HepG2 (cell line): ENCODE measurements at regions not wholly inside any gene's neighbourhood (a gene's known extent, or its start where the extent isn't known, plus 50 kb on each side); places are given as distances from the start of the nearest gene placed in this dataset.

Source experiments
- ATAC-seq: fragments of 200-7000 bp; cut with Tn5 transposase; 3 replicates; pipeline ENCODE4 v1.9.1; 2020; ENCODE audit warnings: mild to moderate bottlenecking, moderate library complexity
- BruUV-seq: library from RNA; stranded (reverse); fragments of 400-500 nt; replicated peaks from 2 replicates; lab custom pipeline; 2021; lab: Mats Ljungman, UMichigan
- CTCF ChIA-PET: fragments of 300-600 bp; formaldehyde crosslinking; extraction: SDS; loops from one replicate; lab custom pipeline; 2021; ENCODE audit warnings: low total read pairs, inconsistent platforms, low intra/inter-chr PET ratio; lab: Yijun Ruan, JAX
- POLR2A ChIA-PET: fragments of 350-600 bp; sonication (Branson Sonifier 250); formaldehyde crosslinking; loops from one replicate; lab custom pipeline; 2020; ENCODE audit warnings: antibody characterized with exemption, inconsistent platforms; lab: Yijun Ruan, JAX
- DNase-seq: peaks from one replicate; pipeline ENCODE4 v3.0.0-alpha.2; 2015; ENCODE audit warnings: low spot score
- FAIRE-seq: peaks from 3 replicates; lab custom pipeline; 2011; peaks lifted over from hg19 to GRCh38; lab: Jason Lieb, UNC
- H2AFZ ChIP-seq: one replicate; pipeline ENCODE4 v1.6.1; 2011; ENCODE audit warnings: low read length, inconsistent platforms
- H3K27ac ChIP-seq: fragments of 300-600 bp; 3 replicates; pipeline ENCODE4 v1.8.0; 2011; ENCODE audit warnings: mixed run types, mild to moderate bottlenecking, mixed read lengths, low read length, inconsistent platforms; ENCODE audit not compliant: insufficient read depth; ENCODE audit errors: extremely low read length
- H3K27me3 ChIP-seq, 2 experiments: fragments of 200-600 bp in 1 of 2; 2 replicates in 1 of 2; 3 replicates in 1 of 2; pipeline versions ENCODE4 v1.6.0 to v1.8.0; 2011; ENCODE audit warnings: low read length in 2 of 2, mild to moderate bottlenecking in 2 of 2, moderate library complexity in 2 of 2, inconsistent platforms in 1 of 2; ENCODE audit not compliant: insufficient read depth in 2 of 2, control insufficient read depth in 1 of 2
- H3K36me3 ChIP-seq, 2 experiments: fragments of 200-600 bp in 1 of 2; replicated peaks in 1 of 2; 2 replicates in 1 of 2; 3 replicates in 1 of 2; pipeline versions ENCODE4 v1.5.1 to v1.8.0; 2011; ENCODE audit warnings: low read length in 2 of 2, inconsistent platforms in 1 of 2; ENCODE audit not compliant: insufficient read depth in 2 of 2, control insufficient read depth in 1 of 2
- H3K4me1 ChIP-seq: 2 replicates; pipeline ENCODE4 v1.5.1; 2012; ENCODE audit warnings: low read length, inconsistent platforms; ENCODE audit not compliant: insufficient read depth
- H3K4me2 ChIP-seq: 2 replicates; pipeline ENCODE4 v1.6.0; 2011; ENCODE audit warnings: low read depth, low read length, inconsistent platforms
- H3K4me3 ChIP-seq, 3 experiments: fragments of 200-600 bp in 1 of 3; sonication (generic), shearing (Covaris generic) in 1 of 3; replicated peaks in 1 of 3; 2 replicates each; pipeline ENCODE4 v1.5.1; 2011 to 2016; ENCODE audit warnings: low read length in 3 of 3, inconsistent platforms in 2 of 3, low read depth in 2 of 3, mild to moderate bottlenecking in 2 of 3, control low read depth in 1 of 3, mixed read lengths in 1 of 3; ENCODE audit not compliant: insufficient read depth in 1 of 3
- H3K79me2 ChIP-seq: one replicate; pipeline ENCODE4 v1.6.1; 2011; ENCODE audit warnings: low read length, inconsistent platforms; ENCODE audit not compliant: insufficient read depth
- H3K9ac ChIP-seq: 2 replicates; pipeline ENCODE4 v1.6.0; 2011; ENCODE audit warnings: mild to moderate bottlenecking, low read depth, low read length, inconsistent platforms; ENCODE audit not compliant: insufficient read depth
- H3K9me3 ChIP-seq: 2 replicates; pipeline ENCODE4 v1.5.1; 2012; ENCODE audit warnings: mild to moderate bottlenecking, low read length
- H4K20me1 ChIP-seq: 2 replicates; pipeline ENCODE4 v1.6.0; 2011; ENCODE audit warnings: inconsistent platforms, mild to moderate bottlenecking, low read length, moderate library complexity; ENCODE audit not compliant: insufficient read depth
- CTCF ChIP-seq: sonication (generic); formaldehyde crosslinking; IDR thresholded peaks from 2 replicates; pipeline ENCODE4 v1.5.0; 2020; ENCODE audit warnings: mild to moderate bottlenecking, missing genetic modification reagents, moderate library complexity
- STAG1 ChIP-seq: sonication (generic); formaldehyde crosslinking; IDR thresholded peaks from 2 replicates; pipeline ENCODE4 v1.4.0; 2020; ENCODE audit warnings: missing genetic modification reagents
- TCF7L2 ChIP-seq: IDR thresholded peaks from 2 replicates; pipeline ENCODE4 v1.6.1; 2011; ENCODE audit warnings: mild to moderate bottlenecking, low read depth, low read length, moderate library complexity
- THYN1 ChIP-seq: sonication (generic); formaldehyde crosslinking; IDR thresholded peaks from 2 replicates; pipeline ENCODE4 v1.8.1; 2023; ENCODE audit warnings: low read depth, mild to moderate bottlenecking, moderate library complexity, missing genetic modification reagents, borderline replicate concordance
- ZFP36L1 ChIP-seq: sonication (generic); formaldehyde crosslinking; IDR thresholded peaks from 2 replicates; pipeline ENCODE4 v1.8.0; 2022; ENCODE audit warnings: mild to moderate bottlenecking, missing genetic modification reagents, moderate library complexity
- ZNF609 ChIP-seq: sonication (generic); formaldehyde crosslinking; IDR thresholded peaks from 2 replicates; pipeline ENCODE4 v1.4.0; 2020; ENCODE audit warnings: mild to moderate bottlenecking, missing genetic modification reagents, borderline replicate concordance
- WGBS: methylation state at CpG from one replicate; pipeline ENCODE4 v1.1.6; 2017; ENCODE audit warnings: low lambda C conversion rate; 5-methylcytosine and 5-hydroxymethylcytosine counted together
- in situ Hi-C: cut with HindIII; loops from 2 replicates; pipeline ENCODE4 v1.10.0; 2017; ENCODE audit warnings: low pct_unique_long_range_greater_than_20kb; ENCODE audit not compliant: extremely low pct_ligation_motif_present
- intact Hi-C: fragments of 100-400 bp; cut with micrococcal nuclease; formaldehyde crosslinking; loops from one replicate; pipeline ENCODE4 v1.10.0; 2022; ENCODE audit not compliant: unreplicated experiment
- TF ChIP-seq, protein P1 (sequence below): sonication (generic); formaldehyde crosslinking; IDR thresholded peaks from 2 replicates; pipeline ENCODE4 v1.5.0; 2020; ENCODE audit warnings: mild to moderate bottlenecking, missing genetic modification reagents

- CTCF ChIA-PET = no interaction called here
- intact Hi-C loops = loop anchor here (1.0 kb wide), 1 partner anchor 156 kb away; no protein-coding TSS in a partner anchor
- H3K36me3 ChIP-seq = no peaks in the 10 kb centered on the region
- TF ChIP-seq ZFP36L1 (no peak), STAG1 (CRISPR knock-in tag) (0 out of 2 replicates have a peak, but pooled peaks have one; percentile 20), CTCF (CRISPR knock-in tag) (peak; percentile 45)
- TF ChIP-seq, protein P1, sequence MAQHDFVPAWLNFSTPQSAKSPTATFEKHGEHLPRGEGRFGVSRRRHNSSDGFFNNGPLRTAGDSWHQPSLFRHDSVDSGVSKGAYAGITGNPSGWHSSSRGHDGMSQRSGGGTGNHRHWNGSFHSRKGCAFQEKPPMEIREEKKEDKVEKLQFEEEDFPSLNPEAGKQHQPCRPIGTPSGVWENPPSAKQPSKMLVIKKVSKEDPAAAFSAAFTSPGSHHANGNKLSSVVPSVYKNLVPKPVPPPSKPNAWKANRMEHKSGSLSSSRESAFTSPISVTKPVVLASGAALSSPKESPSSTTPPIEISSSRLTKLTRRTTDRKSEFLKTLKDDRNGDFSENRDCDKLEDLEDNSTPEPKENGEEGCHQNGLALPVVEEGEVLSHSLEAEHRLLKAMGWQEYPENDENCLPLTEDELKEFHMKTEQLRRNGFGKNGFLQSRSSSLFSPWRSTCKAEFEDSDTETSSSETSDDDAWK = no peak
- TF ChIP-seq, all 625 proteins: peak for 2
- Histone ChIP-seq H3K79me2 (no peaks in the 10 kb centered on the region), H3K27me3 (no peaks in the 10 kb centered on the region), H3K27ac (no peak overlapping the region), H4K20me1 (no peaks in the 10 kb centered on the region), H3K4me2 (no peak overlapping the region), H3K9me3 (no peaks in the 10 kb centered on the region), H3K9ac (no peak overlapping the region), H3K4me3 (no peak overlapping the region), H2AFZ (no peak overlapping the region), H3K4me1 (no peaks in the 10 kb centered on the region)
- DNase-seq (peak; percentile 9), ATAC-seq (peak; percentile 87), FAIRE-seq (no peak)
- POLR2A ChIA-PET = no interaction called here
- 5% methylated on average over 4 of the region's 4 CpGs for WGBS
- BruUV-seq = no TSS peak
- in situ Hi-C loops = no loop called here
Observed at GRCh38 chr7:120089968-120090367, 183.0 kb upstream of the KCND2 start.

- ChIA-PET CTCF (no interaction called here), POLR2A (no interaction called here)
- Histone ChIP-seq H4K20me1 (no peaks in the 10 kb centered on the region), H3K27me3 (no peaks in the 10 kb centered on the region), H3K4me3 (no peak overlapping the region), H3K9ac (no peak overlapping the region), H3K36me3 (no peaks in the 10 kb centered on the region), H2AFZ (no peak overlapping the region), H3K9me3 (no peaks in the 10 kb centered on the region), H3K27ac (no peak overlapping the region), H3K4me1 (no peaks in the 10 kb centered on the region), H3K79me2 (no peaks in the 10 kb centered on the region), H3K4me2 (no peak overlapping the region)
- 0% methylated on average over 3 of the region's 3 CpGs for WGBS
- in situ Hi-C loops (no loop called here), intact Hi-C loops (no loop called here)
- no peak for ATAC-seq
- no peak for FAIRE-seq
- no TSS peak for BruUV-seq
- no peak for DNase-seq
- TF ChIP-seq ZNF609 (CRISPR knock-in tag) (no peak), TCF7L2 (no peak), THYN1 (CRISPR knock-in tag) (no peak)
Observed at GRCh38 chr7:120091807-120092206, 181.2 kb upstream of the KCND2 start.
